GM19023 (cell line): ENCODE measurements at regions not wholly inside any gene's neighbourhood (a gene's known extent, or its start where the extent isn't known, plus 50 kb on each side); places are given as distances from the start of the nearest gene placed in this dataset.
"Not testable (repeated sequence)": the region's sequence is repeated elsewhere in the genome, so short reads cannot be mapped to it uniquely, and the experiment has no call there.

Source experiments
- ATAC-seq: cut with Tn5 transposase; IDR thresholded peaks from one replicate; pipeline ENCODE4 v1.9.1; 2021; ENCODE audit warnings: mild to moderate bottlenecking, moderate library complexity; ENCODE audit not compliant: unreplicated experiment

DNA sequence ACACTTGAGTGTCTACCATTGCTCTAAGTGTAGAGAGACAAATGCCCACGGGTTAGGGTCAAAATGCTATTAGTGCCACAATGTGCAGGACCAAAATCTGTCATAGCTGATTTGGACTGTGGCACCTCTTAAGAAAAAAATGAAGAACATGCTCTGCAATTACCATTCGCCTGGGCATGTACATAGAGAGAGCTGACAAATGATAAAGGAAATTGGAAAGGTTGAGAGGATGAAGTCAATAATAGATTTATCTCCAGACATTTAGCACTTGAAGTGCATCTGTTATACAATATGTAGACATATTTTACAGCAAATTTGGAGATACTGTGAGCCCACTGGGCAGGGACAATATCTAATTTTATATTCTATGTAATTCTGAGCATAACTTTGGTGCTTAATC, 804.4 kb downstream of the SATB2 start:
- ATAC-seq = no peak

DNA sequence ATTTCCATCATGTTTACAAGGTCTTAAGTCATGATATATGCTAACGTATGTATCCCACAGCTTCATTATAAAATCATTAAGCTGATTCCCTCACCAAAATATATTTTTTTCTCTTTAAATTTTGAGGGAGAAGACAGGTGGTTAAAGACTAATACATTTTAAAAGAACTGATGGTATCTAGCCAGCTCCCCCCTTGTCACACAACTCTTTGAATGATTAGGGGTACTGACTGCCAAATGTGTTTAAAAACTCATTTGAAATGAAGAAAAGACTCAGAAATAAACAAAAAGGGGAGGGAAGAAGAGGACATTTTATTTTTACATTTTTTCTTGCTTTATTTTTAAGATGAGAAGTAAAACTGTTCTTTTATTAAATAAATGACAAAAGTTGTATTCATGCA, 805.3 kb downstream of the SATB2 start:
- ATAC-seq = no peak

DNA sequence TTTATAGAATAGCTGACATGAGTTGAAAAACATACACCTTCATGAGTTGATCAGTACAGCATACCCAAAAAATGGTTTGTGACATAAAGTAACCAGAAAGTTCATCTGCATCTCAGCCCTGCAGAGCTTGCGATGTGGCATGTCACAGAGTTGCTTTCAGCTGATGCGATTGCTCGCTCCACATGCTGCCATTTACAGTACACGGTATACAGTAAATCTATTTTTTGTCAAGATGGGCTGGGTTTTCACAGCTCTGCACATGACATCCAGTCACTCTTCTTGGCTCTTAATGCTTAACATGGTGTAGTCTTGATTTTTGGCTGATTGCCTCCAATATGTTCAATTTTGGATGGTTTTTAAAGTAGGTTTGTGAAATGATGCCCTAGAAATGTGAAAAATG, 811.9 kb downstream of the SATB2 start:
- ATAC-seq = no peak

DNA sequence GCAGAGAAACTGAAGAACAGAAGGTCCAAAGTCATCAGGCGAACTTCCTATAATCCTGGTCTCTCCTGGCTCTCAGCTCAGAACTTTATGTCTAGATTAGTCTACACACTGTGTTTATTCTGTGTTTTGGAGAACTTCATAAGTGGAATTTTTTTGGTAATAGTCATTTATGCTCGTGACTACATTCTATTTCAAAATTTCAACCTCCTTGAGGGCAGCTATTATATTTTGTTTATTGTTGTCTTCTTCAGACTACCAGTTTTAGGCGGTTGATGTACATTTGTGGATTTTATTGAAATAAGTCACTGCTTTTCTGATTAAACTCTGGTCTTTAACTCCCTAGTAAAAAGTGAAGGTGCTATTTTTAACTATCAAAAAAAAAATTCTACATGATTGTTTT, 816.6 kb downstream of the SATB2 start:
- ATAC-seq = no peak

DNA sequence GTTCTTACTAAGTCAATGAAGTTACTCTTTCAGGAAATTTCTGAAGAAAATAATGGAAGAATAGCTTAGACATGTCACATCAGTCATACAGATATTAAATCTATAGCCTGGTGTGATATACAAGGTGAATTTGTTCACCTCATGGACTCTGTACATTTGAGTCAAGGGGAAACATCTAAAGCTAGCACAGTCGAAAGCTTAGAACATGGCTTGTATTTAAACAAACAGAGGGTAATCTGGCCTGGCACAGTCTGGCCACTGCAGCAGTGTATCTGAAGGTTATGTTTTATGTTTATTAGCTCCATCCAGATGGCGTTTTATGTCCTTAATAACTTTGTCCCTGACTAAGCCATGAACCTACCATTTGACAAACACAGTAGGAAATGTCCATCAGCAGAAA, 817.3 kb downstream of the SATB2 start:
- no peak for ATAC-seq

DNA sequence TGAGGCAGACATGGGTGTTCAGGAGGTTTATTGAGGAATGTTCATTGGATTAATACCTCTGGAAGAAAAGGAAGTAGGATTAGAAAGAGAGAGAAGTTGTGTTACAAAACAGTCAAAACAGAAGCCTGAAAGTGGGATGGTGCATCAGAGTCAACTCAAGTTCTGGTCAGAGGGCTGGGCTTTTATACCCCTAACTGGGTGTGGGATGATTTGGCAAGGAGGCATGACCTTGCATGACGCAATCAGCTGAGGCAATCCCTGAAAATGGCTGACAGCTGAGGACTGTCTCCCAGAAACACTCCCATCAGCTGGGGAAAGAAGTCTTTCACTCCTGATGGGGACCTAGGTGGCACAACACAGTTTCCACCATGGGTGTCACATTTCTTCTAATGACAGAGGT, 818.2 kb downstream of the SATB2 start:
- no peak for ATAC-seq

DNA sequence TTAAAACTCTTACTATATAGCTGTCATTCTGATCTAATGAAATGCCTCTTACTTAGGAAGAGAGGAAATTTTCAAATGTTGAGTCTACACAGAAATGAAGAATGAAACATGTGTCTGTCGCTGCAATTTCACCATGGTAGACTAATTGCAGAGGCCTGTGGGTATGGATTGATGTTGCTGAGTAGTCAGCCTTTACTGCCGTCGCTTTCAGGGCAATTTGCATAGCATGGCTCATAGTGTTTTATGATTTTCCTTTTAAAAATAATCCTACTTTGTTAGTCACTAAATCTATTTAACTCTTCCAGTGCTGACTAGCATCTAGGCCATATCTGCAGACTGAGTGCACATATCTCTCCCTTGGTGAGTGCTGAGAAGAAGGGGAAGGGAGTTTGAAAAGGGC, 819.2 kb downstream of the SATB2 start:
- no peak for ATAC-seq

DNA sequence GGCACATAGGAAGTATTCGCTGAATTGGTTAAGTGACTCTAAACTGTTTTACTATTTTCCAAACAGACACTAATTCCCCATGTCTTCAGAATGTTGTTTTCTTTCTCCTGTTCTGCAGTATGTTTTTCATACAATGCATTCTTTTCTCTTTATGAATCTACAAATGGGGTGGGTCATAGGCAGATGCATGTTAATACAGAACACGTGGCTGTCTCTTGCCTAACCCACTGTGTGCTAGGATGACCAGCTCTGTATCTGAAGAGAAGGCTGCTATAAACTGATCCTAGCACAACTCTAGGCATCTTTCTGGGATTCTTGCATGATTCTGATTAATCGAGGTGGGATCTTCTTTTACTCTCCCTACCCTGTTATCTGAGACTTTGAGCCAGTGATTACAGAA, 826.0 kb downstream of the PLCL1 start:
- no peak for ATAC-seq

DNA sequence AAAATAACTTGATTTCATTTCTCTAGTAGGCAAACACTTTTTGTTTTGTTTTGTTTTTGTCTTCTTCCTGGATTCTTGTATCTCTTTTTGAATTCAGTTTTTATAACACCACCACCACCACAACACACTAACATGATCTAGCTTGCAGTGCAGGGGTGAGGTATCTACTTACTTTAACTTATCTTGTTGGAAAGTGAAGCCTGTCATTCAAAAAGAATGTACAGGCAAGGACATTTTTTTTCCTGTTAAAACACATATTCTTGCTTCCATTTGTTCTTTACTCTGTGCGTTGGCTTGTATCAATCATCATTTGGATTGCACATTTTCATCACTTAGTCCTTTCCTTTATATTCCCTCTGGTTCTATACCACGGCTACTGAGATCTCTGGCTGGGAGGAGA, 824.2 kb downstream of the PLCL1 start:
- no peak for ATAC-seq

DNA sequence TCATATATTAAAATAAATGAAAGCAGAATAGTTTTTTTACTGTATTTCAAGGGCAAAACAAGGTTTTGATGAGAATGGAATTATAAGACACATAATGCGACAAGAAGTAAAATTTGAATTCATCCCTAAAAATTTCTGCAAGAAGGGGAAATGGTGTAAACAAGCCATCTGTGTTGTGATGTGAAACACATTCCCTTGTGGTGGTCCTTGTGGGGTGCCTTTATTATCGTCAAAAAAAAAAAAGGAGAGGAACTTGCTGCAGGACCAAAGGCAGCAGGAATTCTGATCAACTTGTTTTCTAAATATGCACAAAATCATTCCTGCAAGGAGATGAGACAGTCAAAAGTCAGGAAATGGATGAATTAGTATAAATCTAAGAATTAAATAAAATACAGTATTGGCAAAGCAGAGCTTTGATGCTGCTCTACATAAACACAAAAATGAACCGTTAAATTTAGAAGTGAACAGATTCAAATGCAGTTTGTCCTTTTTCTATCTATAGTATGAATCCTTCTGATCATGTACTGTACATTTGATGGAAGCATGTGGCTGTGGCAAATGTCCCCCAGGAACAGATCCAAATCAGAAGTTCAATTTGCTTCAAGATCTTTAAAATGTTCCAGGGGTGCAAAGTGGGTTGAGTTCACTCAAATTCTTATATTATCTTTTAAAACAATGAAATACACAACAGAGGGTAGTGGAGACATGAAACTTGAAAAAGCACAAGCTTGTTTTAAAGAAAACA, 818.8 kb downstream of the PLCL1 start:
- no peak for ATAC-seq

DNA sequence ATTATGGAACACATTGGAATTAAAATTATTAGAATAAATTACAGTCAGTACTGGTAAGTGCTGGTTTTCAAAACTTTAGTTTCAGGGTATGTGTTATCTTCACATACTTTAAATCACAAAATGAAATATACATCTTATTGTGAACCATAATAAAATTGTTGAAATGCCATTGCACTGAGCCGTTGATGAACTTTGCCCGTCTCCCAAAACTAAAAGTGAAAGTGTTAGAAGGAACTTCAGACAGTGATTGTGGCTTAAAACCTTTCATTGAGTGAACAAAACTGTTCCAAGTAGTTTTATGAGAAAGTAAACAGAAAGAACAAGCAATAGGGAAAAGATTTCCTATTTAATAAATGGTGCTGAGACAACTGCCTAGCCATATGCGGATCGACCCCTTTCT, 811.6 kb downstream of the PLCL1 start:
- no peak for ATAC-seq

DNA sequence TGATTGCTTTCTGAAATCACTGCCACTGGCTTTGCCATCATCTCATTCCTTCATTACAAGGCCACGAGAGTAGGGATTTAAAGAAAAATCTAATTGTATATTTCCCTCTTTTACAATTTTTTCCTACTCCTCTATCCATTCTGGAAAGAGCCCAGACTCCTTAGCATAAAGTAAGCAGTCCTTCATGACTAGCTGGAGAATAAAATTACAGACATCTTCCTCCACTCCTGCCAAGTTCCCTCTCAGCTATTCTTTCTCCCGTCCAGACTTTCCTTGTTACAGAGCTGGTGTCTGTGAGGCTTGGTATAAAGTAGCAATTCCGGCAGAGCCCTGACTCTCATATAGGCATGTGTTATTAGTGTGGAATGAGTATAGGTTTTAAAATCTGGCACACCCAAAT, 806.8 kb downstream of the PLCL1 start:
- ATAC-seq = no peak

DNA sequence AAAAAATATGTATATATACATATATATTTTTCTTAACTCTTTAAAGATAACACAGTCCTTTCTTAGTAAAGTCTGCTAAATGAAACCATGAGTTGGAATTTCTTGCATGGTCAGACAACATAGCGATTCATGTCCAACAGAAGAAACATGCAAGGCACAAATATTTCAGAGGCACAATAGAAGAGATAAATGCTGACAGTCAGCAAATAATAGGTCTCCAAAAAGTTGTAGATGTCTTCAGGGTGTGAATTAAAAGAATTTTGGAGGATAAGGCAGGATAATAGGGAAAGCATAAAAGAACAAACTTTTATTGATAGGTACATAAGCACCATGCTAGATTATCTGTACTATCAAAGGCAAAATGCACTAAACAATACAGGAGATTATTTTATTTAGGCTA, 800.2 kb downstream of the PLCL1 start:
- ATAC-seq = no peak

DNA sequence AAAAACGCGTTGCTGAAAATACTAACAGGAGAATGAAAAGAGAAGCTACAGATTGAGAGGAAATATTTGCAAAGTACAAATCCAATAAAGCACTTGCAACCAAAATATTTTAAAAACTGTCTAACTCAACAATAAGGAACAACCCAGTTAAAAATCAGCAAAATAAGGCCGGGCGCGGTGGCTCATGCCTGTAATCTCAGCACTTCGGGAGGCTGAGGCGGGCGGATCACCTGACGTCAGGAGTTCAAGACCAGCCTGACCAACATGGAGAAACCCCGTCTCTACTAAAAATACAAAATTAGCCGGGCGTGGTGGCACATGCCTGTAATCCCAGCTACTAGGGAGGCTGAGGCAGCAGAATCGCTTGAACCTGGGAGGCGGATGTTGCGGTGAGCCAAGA, 798.6 kb downstream of the PLCL1 start:
- ATAC-seq = not testable (repeated sequence)

DNA sequence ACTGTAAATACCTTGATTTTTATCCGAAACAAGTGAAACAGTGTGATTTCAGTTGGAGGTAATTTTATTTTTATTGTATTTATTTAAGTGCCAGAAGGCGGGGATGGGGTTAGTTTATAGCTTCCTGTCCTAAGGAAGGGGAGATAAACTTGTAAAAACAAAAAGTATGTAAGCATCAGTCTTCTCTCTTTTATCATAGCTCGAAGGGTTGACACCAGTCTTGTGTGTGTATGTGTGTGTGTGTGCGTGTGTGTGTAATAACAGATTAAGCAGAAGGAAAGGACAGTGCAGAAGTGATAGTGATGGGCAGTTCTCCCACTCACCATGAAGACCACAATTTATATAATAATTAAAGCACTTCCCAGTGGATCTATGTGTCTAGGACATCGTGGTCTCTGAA, 793.3 kb downstream of the PLCL1 start:
- ATAC-seq = no peak

DNA sequence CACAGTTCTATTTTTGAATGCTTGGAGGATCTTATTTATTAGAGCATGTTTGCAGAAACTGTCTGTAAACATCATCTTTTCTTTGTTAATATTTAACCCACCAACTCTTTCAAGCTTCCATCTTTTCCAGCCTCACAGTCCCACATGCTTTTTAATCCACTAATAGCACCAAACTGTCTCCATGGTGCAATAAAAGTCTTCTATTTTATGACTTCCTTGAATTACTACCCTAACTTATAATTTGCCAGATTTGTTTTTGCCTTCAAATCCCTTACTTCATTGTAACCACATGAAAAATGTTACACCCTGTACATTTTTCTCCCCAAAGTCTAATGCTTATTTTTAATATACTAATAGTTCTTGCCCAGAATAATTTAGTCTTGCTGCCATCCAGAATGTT, 792.6 kb downstream of the PLCL1 start:
- no peak for ATAC-seq

DNA sequence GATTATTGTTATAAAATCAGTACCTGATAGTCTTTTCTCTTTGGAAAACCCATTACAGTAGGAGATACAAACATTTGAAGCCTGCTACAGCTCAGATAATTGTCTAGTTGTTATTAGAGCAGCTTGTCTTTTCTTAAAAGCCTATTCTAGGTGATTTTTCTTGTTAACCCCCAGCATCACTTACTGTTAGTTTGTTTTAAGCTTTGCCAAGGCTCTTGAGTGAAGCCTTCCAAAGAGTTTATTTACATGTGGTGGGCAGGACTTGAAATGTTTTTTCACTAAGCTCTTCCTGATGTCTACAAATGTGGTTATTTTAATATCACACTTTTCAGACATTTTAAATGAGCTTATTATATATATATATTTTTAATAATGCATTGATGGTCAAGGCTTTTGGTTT, 791.3 kb downstream of the PLCL1 start:
- no peak for ATAC-seq

DNA sequence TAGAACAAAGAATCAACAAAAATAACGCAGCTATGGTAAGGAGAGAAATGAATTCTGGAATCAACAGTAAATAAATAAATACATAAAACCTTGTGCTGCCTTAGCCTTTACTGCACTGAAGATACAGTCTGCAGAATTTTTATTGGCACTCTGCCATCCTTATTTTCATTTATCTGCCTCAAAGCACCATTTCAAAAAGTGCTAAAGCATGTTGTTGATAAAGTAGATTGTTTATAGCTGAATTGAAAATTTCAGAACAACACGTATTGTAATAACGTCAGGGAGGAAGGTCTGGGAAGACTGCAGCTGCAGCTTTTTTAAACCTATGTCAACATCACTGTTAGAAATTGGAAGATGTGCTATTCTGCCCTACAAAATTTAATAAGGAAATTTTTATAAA, 787.2 kb downstream of the PLCL1 start:
- ATAC-seq = no peak

DNA sequence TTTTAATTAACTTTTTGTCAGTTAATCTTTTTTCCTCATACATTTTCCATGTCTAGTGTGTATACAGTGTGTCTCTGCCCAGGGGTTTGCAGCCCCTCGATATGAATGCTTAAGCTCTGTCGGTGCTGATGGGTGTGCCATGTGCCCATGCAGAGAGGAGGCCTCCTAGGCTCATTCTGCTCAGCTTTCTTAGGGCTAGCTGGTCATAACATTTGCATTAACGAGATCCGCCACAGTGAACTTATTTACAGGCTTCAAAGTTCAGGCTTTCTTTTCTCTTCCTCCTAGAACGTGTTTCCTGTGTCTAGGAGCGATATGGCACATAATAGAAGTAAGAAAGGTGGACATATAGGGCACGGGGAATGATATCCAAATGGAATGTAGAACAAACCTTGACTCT, 783.3 kb downstream of the PLCL1 start:
- no peak for ATAC-seq

DNA sequence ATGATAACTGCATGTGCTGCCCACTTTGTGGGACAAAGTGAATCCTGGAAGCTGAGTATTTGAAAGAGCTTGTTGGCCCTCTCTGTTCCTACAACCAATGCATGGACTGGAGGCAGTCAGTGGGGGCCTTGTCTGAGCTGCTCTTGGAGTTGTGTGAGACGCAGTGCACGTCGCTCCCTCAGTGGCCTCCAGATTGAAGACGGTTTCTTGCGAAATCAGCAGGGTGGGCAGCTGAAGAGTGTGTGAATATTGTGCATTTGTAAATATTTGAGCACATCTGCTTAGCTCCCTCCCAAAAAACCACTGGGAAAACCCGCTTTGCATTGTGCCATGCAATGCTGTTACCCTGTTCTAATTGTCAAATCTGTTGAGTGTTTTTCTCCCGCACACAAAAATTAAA, 782.8 kb downstream of the PLCL1 start:
- ATAC-seq = no peak

DNA sequence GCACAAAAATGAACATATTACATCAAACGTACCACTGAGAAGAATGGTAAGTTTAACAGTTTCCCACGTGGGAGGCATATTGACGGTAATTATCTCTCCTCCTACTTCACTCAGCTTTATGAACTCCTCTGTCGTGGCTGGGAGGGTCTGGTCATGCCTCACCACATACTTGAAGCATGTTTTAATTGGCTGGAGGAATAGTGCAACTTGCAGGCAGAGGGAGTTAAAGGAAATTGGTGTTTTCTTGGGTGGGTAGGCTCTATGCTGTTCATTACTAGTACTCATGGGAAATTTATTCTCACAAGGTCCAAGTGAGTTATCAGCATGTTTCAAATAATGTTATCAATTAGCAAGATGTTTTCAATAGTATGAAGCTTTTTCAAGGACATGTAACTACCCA, 767.0 kb downstream of the PLCL1 start:
- no peak for ATAC-seq

DNA sequence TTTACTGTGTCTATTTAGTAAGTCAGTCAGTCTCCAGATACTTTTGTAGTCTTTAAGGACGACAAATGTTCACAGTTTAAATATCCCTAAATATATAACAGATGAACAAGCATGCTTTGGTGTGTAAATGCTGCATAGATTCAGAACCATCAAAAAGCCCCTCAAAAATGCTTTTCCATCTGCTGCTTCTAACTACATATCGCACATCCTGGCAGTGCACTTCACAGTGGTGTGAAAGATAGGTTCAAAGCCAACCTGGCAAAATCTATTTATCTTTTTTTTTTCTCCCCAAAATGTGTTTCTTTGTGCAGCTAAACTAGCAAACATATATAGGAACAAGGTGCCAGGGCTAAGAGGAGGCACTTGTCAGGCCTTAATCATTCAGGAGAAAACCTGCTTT, 753.8 kb downstream of the PLCL1 start:
- no peak for ATAC-seq

DNA sequence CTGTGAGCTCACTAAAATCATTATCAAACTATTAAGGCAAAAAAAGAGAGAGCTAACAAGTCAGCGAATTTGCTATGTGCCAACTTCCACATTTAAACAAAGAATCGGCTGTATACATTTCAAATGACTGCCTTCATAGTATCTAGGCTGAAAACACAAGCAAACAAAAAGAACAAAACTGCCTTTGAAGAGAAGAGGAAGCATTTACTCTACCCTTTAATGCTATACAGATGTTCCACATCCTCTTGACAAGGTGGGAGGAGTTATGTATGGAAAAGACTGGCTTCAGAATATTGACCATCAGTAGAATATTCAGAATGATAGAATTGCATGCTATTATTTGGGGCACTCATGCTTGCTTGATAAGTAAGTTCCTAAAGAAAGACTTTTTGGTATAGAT, 741.7 kb downstream of the PLCL1 start:
- no peak for ATAC-seq
